Nephron (organoid): ENCODE measurements at regions not wholly inside any gene's neighbourhood (a gene's known extent, or its start where the extent isn't known, plus 50 kb on each side); places are given as distances from the start of the nearest gene placed in this dataset.

Experiments
- H3K27ac Mint-ChIP-seq, 3 experiments: 2 replicates each; pipeline ENCODE4 v1.8.0; 2020; ENCODE audit warnings: mixed read lengths in 3 of 3, mild to moderate bottlenecking in 2 of 3, moderate library complexity in 1 of 3
- H3K27me3 Mint-ChIP-seq: 2 replicates; pipeline ENCODE4 v1.8.0; 2021; ENCODE audit warnings: low read depth, mild to moderate bottlenecking, moderate library complexity, mixed read lengths
- H3K36me3 Mint-ChIP-seq: 2 replicates; pipeline ENCODE4 v1.8.0; 2020; ENCODE audit warnings: low read depth, mixed read lengths
- H3K4me1 Mint-ChIP-seq: 2 replicates; pipeline ENCODE4 v1.8.0; 2020; ENCODE audit warnings: mixed read lengths
- H3K4me3 Mint-ChIP-seq, 3 experiments: 2 replicates each; pipeline ENCODE4 v1.8.0; 2020; ENCODE audit warnings: mild to moderate bottlenecking in 3 of 3, mixed read lengths in 3 of 3, moderate library complexity in 2 of 3
- H3K9me3 Mint-ChIP-seq: 2 replicates; pipeline ENCODE4 v1.8.0; 2020; ENCODE audit warnings: mixed read lengths
- CTCF ChIP-seq, 3 experiments: fragments of 200-600 bp; sonication (generic); IDR thresholded peaks; one replicate each; pipeline ENCODE4 v1.5.0; 2021; ENCODE audit warnings: antibody characterized with exemption in 3 of 3; ENCODE audit not compliant: unreplicated experiment in 3 of 3

- TF ChIP-seq CTCF (IDR thresholded peaks at IDR 0.05; ENCODE audit: unreplicated experiment in 3 of 3): no peak
- Mint-ChIP-seq H3K36me3 (no peaks in the 10 kb centered on the region), H3K27me3 (peaks cover 5% of the 10 kb centered on the region), H3K9me3 (no peaks in the 10 kb centered on the region), H3K27ac (no peak overlapping the region), H3K4me1 (no peaks in the 10 kb centered on the region), H3K4me3 (no peak overlapping the region)
These were observed 127.9 kb upstream of the PAX6 start for GRCh38 chr11:31939004-31939403.

- no peaks in the 10 kb centered on the region for H3K36me3 Mint-ChIP-seq
- H3K9me3 Mint-ChIP-seq: no peaks in the 10 kb centered on the region
- no peak overlapping the region for H3K27ac Mint-ChIP-seq
- peaks cover 7% of the 10 kb centered on the region for H3K27me3 Mint-ChIP-seq
- no peaks in the 10 kb centered on the region for H3K4me1 Mint-ChIP-seq
- H3K4me3 Mint-ChIP-seq: no peak overlapping the region
- TF ChIP-seq CTCF (IDR thresholded peaks at IDR 0.05; ENCODE audit: unreplicated experiment in 3 of 3): no peak
These were observed 125.2 kb upstream of the PAX6 start for GRCh38 chr11:31936312-31936711.

GRCh38 chr11:31932879-31933278, 121.8 kb upstream of the PAX6 start:
- Mint-ChIP-seq H3K27ac (no peak overlapping the region), H3K36me3 (no peaks in the 10 kb centered on the region), H3K4me1 (no peaks in the 10 kb centered on the region)

GRCh38 chr11:31927982-31928381, 116.9 kb upstream of the PAX6 start:
- no peak for TF ChIP-seq CTCF (IDR thresholded peaks at IDR 0.05; ENCODE audit: unreplicated experiment in 3 of 3)
- H3K27me3 Mint-ChIP-seq: peaks cover 15% of the 10 kb centered on the region
- no peak overlapping the region for H3K4me3 Mint-ChIP-seq
- no peaks in the 10 kb centered on the region for H3K36me3 Mint-ChIP-seq
- H3K4me1 Mint-ChIP-seq: no peaks in the 10 kb centered on the region
- no peak overlapping the region for H3K27ac Mint-ChIP-seq
- H3K9me3 Mint-ChIP-seq: no peaks in the 10 kb centered on the region

More at GRCh38 chr11:31932879-31933278, 121.8 kb upstream of the PAX6 start:
- Mint-ChIP-seq H3K27me3 (peaks cover 10% of the 10 kb centered on the region), H3K9me3 (no peaks in the 10 kb centered on the region), H3K4me3 (no peak overlapping the region)
- no peak for TF ChIP-seq CTCF (IDR thresholded peaks at IDR 0.05; ENCODE audit: unreplicated experiment in 3 of 3)

- Mint-ChIP-seq H3K27ac (no peak overlapping the region), H3K4me1 (no peaks in the 10 kb centered on the region), H3K36me3 (no peaks in the 10 kb centered on the region), H3K27me3 (peaks cover 20% of the 10 kb centered on the region), H3K4me3 (no peak overlapping the region), H3K9me3 (no peaks in the 10 kb centered on the region)
- no peak for TF ChIP-seq CTCF (IDR thresholded peaks at IDR 0.05; ENCODE audit: unreplicated experiment in 3 of 3)
These were observed 115.8 kb upstream of the PAX6 start for GRCh38 chr11:31926816-31927528.

GRCh38 chr11:31926106-31926505, 115.0 kb upstream of the PAX6 start:
- H3K4me3 Mint-ChIP-seq: no peak overlapping the region
- peaks cover 19% of the 10 kb centered on the region for H3K27me3 Mint-ChIP-seq
- H3K27ac Mint-ChIP-seq: no peak overlapping the region
- H3K36me3 Mint-ChIP-seq: no peaks in the 10 kb centered on the region
- H3K9me3 Mint-ChIP-seq: no peaks in the 10 kb centered on the region
- H3K4me1 Mint-ChIP-seq: no peaks in the 10 kb centered on the region
- TF ChIP-seq CTCF (IDR thresholded peaks at IDR 0.05; ENCODE audit: unreplicated experiment in 3 of 3): no peak
